Thyroid gland (tissue), 4 donors: ENCODE measurements at regions not wholly inside any gene's neighbourhood (a gene's known extent, or its start where the extent isn't known, plus 50 kb on each side); places are given as distances from the start of the nearest gene placed in this dataset.

ENCODE experiments used
- DNase-seq, 2 donors: peaks; one replicate each; pipeline ENCODE4 v3.0.0-alpha.2; 2019
- H3K27ac ChIP-seq, 3 donors: fragments of 200-600 bp; sonication (generic); 1 replicate in 2 of 3; 2 replicates in 1 of 3; pipeline ENCODE4 v1.5.1; 2016 to 2019; ENCODE audit warnings: mild to moderate bottlenecking in 1 of 3, moderate library complexity in 1 of 3
- H3K27me3 ChIP-seq: fragments of 200-600 bp; sonication (generic); one replicate; pipeline ENCODE4 v1.5.1; 2019
- H3K36me3 ChIP-seq, 2 donors: fragments of 200-600 bp; sonication (generic); one replicate each; pipeline ENCODE4 v1.5.1; 2016 to 2019
- H3K4me1 ChIP-seq, 2 donors: fragments of 200-600 bp; sonication (generic); one replicate each; pipeline ENCODE4 v1.5.1; 2017 to 2019
- H3K4me3 ChIP-seq, 3 donors: fragments of 200-600 bp; sonication (generic); replicated peaks in 1 of 3; 1 replicate in 2 of 3; 2 replicates in 1 of 3; pipeline ENCODE4 v1.5.1; 2016; ENCODE audit warnings: mild to moderate bottlenecking in 1 of 3
- H3K9me3 ChIP-seq: fragments of 200-600 bp; sonication (generic); one replicate; pipeline ENCODE4 v1.5.1; 2017
- POLR2A ChIP-seq, 2 donors: fragments of 450-650 bp; IDR thresholded peaks; one replicate each; pipeline ENCODE4 v1.6.1; 2017; ENCODE audit warnings: antibody characterized with exemption in 2 of 2, mild to moderate bottlenecking in 2 of 2, moderate library complexity in 1 of 2
- WGBS, 2 donors: methylation state at CpG; one replicate each; pipeline ENCODE4 v1.1.5; 2017; 5-methylcytosine and 5-hydroxymethylcytosine counted together
- intact Hi-C: fragments of 100-400 bp; cut with DNase I; formaldehyde crosslinking; loops from one replicate; pipeline ENCODE4 v1.15.1; 2023
- TF ChIP-seq, protein P1 (sequence below), 6 experiments: fragments of 200-600 bp in 3 of 6; fragments of 450-650 bp in 3 of 6; sonication (generic) in 3 of 6; IDR thresholded peaks; one replicate each; pipeline ENCODE4 v1.5.1; 2016 to 2019; ENCODE audit warnings: antibody characterized with exemption in 6 of 6, mild to moderate bottlenecking in 2 of 6, inconsistent platforms in 1 of 6, moderate library complexity in 1 of 6

DNA sequence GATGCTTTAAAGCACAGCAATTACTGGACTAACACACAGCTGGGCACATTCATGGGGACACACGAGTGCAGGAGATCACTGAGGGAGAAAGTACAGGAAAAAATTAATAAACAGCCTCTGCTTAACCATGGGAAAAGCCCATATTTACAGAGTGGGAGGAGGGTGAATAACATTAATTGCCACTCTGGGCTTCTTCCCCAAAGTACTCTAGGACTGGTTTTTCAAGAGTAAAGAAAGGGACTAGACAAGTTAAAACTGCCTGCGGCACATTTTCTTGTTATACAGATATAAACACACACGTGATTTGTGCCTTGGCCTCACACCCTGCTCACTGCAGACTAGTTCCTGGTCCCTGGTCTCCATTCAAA, 179.7 kb upstream of the TET2 start:
- no peak for TF ChIP-seq POLR2A (IDR thresholded peaks at IDR 0.05)
- TF ChIP-seq, protein P1, sequence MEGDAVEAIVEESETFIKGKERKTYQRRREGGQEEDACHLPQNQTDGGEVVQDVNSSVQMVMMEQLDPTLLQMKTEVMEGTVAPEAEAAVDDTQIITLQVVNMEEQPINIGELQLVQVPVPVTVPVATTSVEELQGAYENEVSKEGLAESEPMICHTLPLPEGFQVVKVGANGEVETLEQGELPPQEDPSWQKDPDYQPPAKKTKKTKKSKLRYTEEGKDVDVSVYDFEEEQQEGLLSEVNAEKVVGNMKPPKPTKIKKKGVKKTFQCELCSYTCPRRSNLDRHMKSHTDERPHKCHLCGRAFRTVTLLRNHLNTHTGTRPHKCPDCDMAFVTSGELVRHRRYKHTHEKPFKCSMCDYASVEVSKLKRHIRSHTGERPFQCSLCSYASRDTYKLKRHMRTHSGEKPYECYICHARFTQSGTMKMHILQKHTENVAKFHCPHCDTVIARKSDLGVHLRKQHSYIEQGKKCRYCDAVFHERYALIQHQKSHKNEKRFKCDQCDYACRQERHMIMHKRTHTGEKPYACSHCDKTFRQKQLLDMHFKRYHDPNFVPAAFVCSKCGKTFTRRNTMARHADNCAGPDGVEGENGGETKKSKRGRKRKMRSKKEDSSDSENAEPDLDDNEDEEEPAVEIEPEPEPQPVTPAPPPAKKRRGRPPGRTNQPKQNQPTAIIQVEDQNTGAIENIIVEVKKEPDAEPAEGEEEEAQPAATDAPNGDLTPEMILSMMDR (IDR thresholded peaks at IDR 0.05): no peak
- no peaks in the 10 kb centered on the region for H3K9me3 ChIP-seq
- H3K4me1 ChIP-seq: no peaks in the 10 kb centered on the region
- WGBS, 2 donors: 29 to 32% methylated on average over 3 of the region's 3 CpGs
- DNase-seq: peak in 1 of 2 donors; percentile 9
- H3K4me3 ChIP-seq: no peak overlapping the region
- no peaks in the 10 kb centered on the region for H3K36me3 ChIP-seq
- no peaks in the 10 kb centered on the region for H3K27me3 ChIP-seq
- intact Hi-C loops: no loop called here
- no peak overlapping the region for H3K27ac ChIP-seq

- H3K36me3 ChIP-seq: no peaks in the 10 kb centered on the region
- WGBS, 2 donors: 66 to 72% methylated on average over 3 of the region's 3 CpGs
- no peak overlapping the region for H3K4me3 ChIP-seq
- DNase-seq: no peak
- H3K9me3 ChIP-seq: no peaks in the 10 kb centered on the region
- intact Hi-C loops: no loop called here
- no peaks in the 10 kb centered on the region for H3K4me1 ChIP-seq
- H3K27me3 ChIP-seq: no peaks in the 10 kb centered on the region
- no peak for TF ChIP-seq POLR2A (IDR thresholded peaks at IDR 0.05)
- TF ChIP-seq, protein P1 (IDR thresholded peaks at IDR 0.05): no peak
- H3K27ac ChIP-seq: no peak overlapping the region
Measured at GRCh38 chr4:104969394-104970082, 177.1 kb upstream of the TET2 start.

GRCh38 chr4:104971462-104971861, 175.2 kb upstream of the TET2 start:
- no peak for TF ChIP-seq POLR2A (IDR thresholded peaks at IDR 0.05)
- TF ChIP-seq, protein P1 (IDR thresholded peaks at IDR 0.05): no peak
- no peak overlapping the region for H3K4me3 ChIP-seq
- no peaks in the 10 kb centered on the region for H3K9me3 ChIP-seq
- intact Hi-C loops: no loop called here
- H3K27me3 ChIP-seq: no peaks in the 10 kb centered on the region
- H3K36me3 ChIP-seq: no peaks in the 10 kb centered on the region
- no peaks in the 10 kb centered on the region for H3K4me1 ChIP-seq
- no peak for DNase-seq
- H3K27ac ChIP-seq: no peak overlapping the region
- 91 to 92% methylated on average over 2 of the region's 2 CpGs for WGBS, 2 donors

GRCh38 chr4:104973708-104974107, 173.0 kb upstream of the TET2 start:
- intact Hi-C loops: no loop called here

DNA sequence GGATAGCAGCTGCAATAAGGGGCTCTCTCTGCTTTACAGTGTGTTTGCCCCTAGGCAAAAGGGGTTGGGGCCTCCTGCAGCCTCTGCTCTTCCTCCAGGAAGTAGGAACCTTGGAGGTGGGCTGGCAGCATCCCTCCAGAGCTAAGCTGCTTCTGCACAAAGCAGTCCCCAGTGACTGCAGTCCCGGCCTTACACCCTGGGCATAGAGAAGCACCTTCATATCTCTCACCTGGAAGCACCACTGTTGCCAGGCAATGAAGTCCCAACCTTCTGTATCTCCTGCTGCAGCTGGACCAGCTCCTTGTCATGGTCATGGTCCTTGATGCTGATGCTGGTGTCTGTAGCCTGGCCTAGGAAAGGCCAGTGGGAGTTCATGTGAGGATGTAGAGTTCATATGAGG, 171.1 kb upstream of the TET2 start:
- Histone ChIP-seq H3K4me3 (no peak overlapping the region), H3K27ac (no peak overlapping the region), H3K36me3 (no peaks in the 10 kb centered on the region), H3K9me3 (no peaks in the 10 kb centered on the region), H3K4me1 (no peaks in the 10 kb centered on the region), H3K27me3 (no peaks in the 10 kb centered on the region)
- TF ChIP-seq, protein P1 (IDR thresholded peaks at IDR 0.05): no peak
- no peak for TF ChIP-seq POLR2A (IDR thresholded peaks at IDR 0.05)
- WGBS, 2 donors: 40% methylated on average over 1 of the region's 1 CpG; no CpG with 5 or more reads in 1 of the 2 donors
- DNase-seq: no peak
- intact Hi-C loops: no loop called here

More at GRCh38 chr4:104973708-104974107, 173.0 kb upstream of the TET2 start:
- H3K27ac ChIP-seq: no peak overlapping the region
- no peak for TF ChIP-seq POLR2A (IDR thresholded peaks at IDR 0.05)
- TF ChIP-seq, protein P1 (IDR thresholded peaks at IDR 0.05): no peak
- H3K4me1 ChIP-seq: no peaks in the 10 kb centered on the region
- no peaks in the 10 kb centered on the region for H3K27me3 ChIP-seq
- no peak for DNase-seq
- 82% methylated on average over 2 of the region's 2 CpGs for WGBS, 2 donors
- H3K36me3 ChIP-seq: no peaks in the 10 kb centered on the region
- no peaks in the 10 kb centered on the region for H3K9me3 ChIP-seq
- H3K4me3 ChIP-seq: no peak overlapping the region
